Brain microvascular endothelial cell (primary cell): ENCODE measurements at regions not wholly inside any gene's neighbourhood (a gene's known extent, or its start where the extent isn't known, plus 50 kb on each side); places are given as distances from the start of the nearest gene placed in this dataset.

Experiments
- DNase-seq: peaks from one replicate; pipeline ENCODE4 v3.0.0-alpha.2; 2020
- H3K27ac ChIP-seq: fragments of 250-450 bp; sonication (Bioruptor Pico); 2 replicates; pipeline ENCODE4 v1.5.1; 2020; ENCODE audit warnings: mild to moderate bottlenecking, moderate library complexity
- H3K27me3 ChIP-seq: fragments of 250-450 bp; sonication (Bioruptor Pico); replicated peaks from 2 replicates; pipeline ENCODE4 v1.5.1; 2020; ENCODE audit warnings: mild to moderate bottlenecking
- H3K36me3 ChIP-seq: fragments of 250-450 bp; sonication (Bioruptor Pico); replicated peaks from 2 replicates; pipeline ENCODE4 v1.5.1; 2020; ENCODE audit warnings: mild to moderate bottlenecking
- H3K4me3 ChIP-seq: 2 replicates; pipeline ENCODE4 v1.5.1; 2011; ENCODE audit warnings: low read depth, mild to moderate bottlenecking, control low read depth, low read length, moderate library complexity
- CTCF ChIP-seq: IDR thresholded peaks from 2 replicates; pipeline ENCODE4 v1.5.1; 2011; ENCODE audit warnings: low read depth, mild to moderate bottlenecking, moderate library complexity, low read length, control low read depth, inconsistent platforms; ENCODE audit errors: missing control alignments
- in situ Hi-C: cut with HindIII; loops from 2 replicates; pipeline ENCODE4 v1.10.0; 2017; ENCODE audit warnings: low sequenced_read_pairs, low pct_ligation_motif_present

GRCh38 chr1:234542211-234542850 lies 63.4 kb upstream of the TARBP1 start:
- no peak for TF ChIP-seq CTCF
- no peaks in the 10 kb centered on the region for H3K27me3 ChIP-seq
- DNase-seq: no peak
- H3K36me3 ChIP-seq: no peaks in the 10 kb centered on the region
- in situ Hi-C loops: no loop called here
- H3K27ac ChIP-seq: no peak overlapping the region
- no peak overlapping the region for H3K4me3 ChIP-seq

GRCh38 chr1:234541286-234541975 lies 62.5 kb upstream of the TARBP1 start:
- DNase-seq: no peak
- in situ Hi-C loops: no loop called here
- no peak for TF ChIP-seq CTCF
- H3K4me3 ChIP-seq: no peak overlapping the region
- H3K36me3 ChIP-seq: no peaks in the 10 kb centered on the region
- H3K27me3 ChIP-seq: no peaks in the 10 kb centered on the region
- H3K27ac ChIP-seq: no peak overlapping the region

- TF ChIP-seq CTCF: no peak
- no peak for DNase-seq
- in situ Hi-C loops: no loop called here
- H3K27me3 ChIP-seq: no peaks in the 10 kb centered on the region
- no peak overlapping the region for H3K27ac ChIP-seq
- H3K36me3 ChIP-seq: no peaks in the 10 kb centered on the region
- no peak overlapping the region for H3K4me3 ChIP-seq
Observed at GRCh38 chr1:234540404-234540762, 61.4 kb upstream of the TARBP1 start.

- no peaks in the 10 kb centered on the region for H3K36me3 ChIP-seq
- DNase-seq: no peak
- no peak overlapping the region for H3K27ac ChIP-seq
- H3K27me3 ChIP-seq: no peaks in the 10 kb centered on the region
- no peak overlapping the region for H3K4me3 ChIP-seq
- in situ Hi-C loops: no loop called here
- no peak for TF ChIP-seq CTCF
Observed at GRCh38 chr1:234539666-234540403, 60.9 kb upstream of the TARBP1 start.

- no peaks in the 10 kb centered on the region for H3K36me3 ChIP-seq
- H3K27me3 ChIP-seq: no peaks in the 10 kb centered on the region
- H3K4me3 ChIP-seq: no peak overlapping the region
- DNase-seq: no peak
- no peak overlapping the region for H3K27ac ChIP-seq
- in situ Hi-C loops: no loop called here
- TF ChIP-seq CTCF: no peak
Observed at GRCh38 chr1:234538930-234539649, 60.1 kb upstream of the TARBP1 start.
